Activated gamma-delta T cell treated with anti-CD3 and anti-CD28 coated beads, Interleukin-2, amount 50 U/mL, for 16 hours (primary cell): ENCODE measurements at regions not wholly inside any gene's neighbourhood (a gene's known extent, or its start where the extent isn't known, plus 50 kb on each side); places are given as distances from the start of the nearest gene placed in this dataset.
"Not testable (repeated sequence)": the region's sequence is repeated elsewhere in the genome, so short reads cannot be mapped to it uniquely, and the experiment has no call there.

Source experiments
- DNase-seq: peaks from one replicate; pipeline ENCODE4 v3.0.0-alpha.2; 2020; ENCODE audit warnings: low read depth

DNA sequence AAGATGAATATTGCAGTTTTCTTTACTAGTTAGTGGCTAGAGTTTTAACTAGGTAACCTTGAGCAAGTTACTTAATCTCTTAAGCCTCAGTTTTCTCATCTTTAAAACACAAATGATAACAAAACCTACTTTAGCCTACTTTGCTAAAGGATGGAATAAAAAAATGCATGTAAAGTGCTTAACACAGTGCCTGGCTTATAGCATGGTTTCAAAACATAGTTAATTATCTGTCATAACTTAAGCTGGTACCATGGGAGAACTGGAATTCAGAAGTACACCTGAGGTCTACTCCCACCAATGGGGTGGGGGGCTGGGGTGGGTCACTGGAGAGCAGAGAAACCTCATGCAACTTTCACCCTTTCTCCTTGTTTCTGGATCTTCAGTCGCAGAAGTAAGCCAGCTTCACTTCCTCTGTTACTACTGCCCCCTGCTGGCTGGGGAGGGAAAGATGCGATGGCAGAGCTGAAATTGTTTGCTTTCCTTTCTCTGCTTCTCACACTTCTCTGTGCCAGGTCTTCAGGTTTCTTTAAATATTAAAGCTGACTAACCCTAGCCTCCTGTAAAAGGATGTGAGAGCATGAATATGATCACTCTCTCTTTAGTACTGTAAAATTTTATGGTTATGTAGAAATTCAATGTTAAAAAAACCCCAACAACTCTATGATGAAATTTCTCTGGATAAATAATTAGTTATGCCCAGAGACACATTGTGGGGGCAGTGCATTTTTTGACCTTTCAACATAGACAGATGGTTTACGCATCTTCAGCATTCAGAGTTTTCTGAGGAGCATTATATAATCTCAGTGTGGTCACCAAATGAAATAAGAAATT, 324.2 kb downstream of the HLX start:
- DNase-seq = peak; percentile 39

GRCh38 chr1:221204055-221204833, 325.0 kb downstream of the HLX start:
- DNase-seq = no peak

DNA sequence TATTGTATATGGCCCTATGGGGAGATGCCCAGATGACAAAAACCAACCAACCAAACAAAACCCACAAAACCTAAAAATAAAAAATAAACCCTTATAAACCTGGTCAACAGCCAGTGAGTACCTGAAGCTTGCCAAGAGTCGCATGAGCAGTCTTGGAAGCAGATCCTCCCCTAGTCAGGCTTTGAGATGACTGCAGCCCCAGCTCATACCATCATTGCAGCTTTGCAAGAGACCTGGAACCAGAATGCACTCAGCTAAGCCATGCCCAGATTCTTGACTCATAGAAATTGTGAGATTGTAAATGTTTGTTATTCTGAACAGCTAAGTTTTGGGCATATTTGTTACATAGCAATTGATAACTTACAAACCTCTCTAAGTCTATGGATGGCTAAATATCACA, 326.8 kb downstream of the HLX start:
- no peak for DNase-seq

DNA sequence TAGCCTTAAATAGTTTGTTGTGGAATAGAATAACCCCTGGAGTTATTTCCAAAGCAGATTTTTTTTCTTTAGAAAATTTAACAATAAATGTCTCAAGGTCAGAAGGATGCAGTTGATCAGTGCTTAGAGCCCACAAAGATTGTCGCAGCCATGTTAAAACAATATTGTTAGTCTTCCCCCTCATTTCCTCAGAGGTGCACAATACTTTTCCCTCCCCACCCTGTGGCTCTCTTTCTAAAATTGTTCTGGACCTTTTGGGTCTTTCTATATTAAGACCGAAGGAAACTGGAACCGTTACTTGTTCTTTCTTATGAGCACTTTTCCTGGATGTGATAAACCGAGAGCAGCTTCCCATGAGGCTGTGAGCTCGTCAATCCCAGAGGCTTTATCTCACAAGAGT, 333.7 kb downstream of the HLX start:
- no peak for DNase-seq

DNA sequence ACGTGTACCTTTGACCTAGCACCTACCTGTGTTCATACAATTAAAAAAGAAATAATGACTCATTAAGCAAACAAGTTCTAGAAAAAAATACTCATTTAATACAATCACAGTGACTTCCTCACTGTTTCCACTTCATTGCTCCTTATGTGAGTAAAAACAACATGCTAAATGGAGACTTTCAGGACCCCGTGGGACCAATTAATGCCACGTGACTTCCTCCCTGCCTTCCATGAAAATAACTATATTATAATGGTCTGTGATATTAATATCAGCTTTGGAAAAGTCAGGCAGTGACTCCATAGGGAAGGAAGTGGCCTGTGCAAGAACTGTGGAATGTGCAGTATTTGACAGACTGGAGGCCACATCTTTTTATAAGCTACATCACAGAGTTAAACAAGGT, 337.8 kb downstream of the HLX start:
- DNase-seq = no peak

GRCh38 chr1:221223281-221223680, 344.0 kb downstream of the HLX start:
- DNase-seq = no peak

DNA sequence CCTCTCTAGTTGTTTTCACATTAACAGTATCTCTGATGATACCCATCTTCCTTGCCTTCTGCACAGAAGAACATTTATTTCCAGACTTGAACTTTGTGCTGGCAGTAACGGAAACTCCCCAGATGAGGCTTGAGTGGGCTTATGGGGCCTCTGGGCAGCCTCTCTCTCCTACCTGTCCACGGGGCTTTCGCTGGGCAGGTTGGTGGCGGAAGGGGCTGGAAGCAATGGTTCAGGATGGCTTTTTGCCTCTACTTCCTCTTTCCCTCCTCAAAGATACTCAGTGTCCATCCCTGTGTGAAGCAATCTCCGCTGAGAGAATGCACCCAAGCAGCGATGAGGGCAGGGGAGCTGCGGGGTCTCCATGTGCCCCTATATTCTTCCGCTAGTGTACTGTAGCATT, 348.2 kb downstream of the HLX start:
- DNase-seq = no peak

GRCh38 chr1:221227872-221228337, 348.7 kb downstream of the HLX start:
- DNase-seq = no peak

GRCh38 chr1:221228594-221228993, 349.4 kb downstream of the HLX start:
- DNase-seq = no peak

DNA sequence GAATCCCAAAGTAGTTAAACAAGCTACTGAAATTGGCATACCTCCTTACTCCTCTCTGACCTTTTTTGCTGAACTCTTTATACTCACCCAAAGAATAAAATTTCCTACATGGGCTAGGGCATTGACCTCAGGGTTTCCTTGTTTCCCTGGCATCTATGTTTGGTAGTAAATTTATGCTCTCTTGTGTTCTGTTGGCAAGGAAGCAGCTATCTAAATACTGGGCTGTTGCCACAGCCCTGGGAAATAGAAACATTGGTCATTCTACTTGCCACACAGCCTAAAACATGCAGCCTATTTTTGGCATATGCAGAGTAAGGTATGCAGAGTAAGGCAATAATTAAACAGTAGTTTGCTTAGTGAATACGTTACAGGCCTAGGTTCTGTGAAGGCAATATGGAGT, 351.4 kb downstream of the HLX start:
- no peak for DNase-seq

DNA sequence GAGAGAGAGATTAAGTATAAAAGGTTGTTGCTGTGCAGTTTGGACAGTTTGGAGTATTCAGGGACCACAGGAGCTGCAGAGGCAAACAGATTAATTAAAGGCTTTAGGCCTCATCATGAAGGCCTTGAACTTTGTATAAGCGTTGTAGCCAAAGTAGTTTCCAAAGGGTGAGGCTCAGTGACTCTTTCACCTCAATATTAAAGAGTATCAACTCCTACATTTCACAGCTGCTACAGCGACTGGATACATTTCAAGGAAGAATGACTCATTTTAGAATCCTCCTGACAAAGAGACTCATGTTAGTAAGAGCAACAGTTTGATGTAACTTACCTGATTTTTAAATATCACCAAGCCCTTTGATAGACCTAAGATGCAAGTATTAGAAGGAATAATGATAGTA, 355.5 kb downstream of the HLX start:
- DNase-seq = no peak

- DNase-seq = no peak
Observed at GRCh38 chr1:221237587-221237986, 358.3 kb downstream of the HLX start.

DNA sequence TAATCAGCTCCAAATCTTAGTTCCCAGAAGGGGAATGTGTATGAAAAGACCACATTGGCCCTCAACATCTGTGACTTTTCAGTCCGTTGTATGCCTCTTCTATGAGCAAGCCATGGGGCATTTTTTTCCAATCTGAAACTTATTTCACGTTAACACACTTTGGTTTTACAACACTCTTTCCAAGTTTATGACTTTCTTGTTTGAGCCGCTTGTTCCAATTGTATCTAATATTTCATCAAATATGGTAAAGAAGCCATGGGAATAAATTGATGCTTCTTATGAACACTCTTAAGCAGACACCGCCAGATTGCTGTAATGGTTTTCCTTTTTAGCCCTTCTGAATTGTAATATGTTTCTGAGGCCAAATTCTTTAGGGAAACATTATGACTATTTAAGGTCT, 359.9 kb downstream of the HLX start:
- no peak for DNase-seq

DNA sequence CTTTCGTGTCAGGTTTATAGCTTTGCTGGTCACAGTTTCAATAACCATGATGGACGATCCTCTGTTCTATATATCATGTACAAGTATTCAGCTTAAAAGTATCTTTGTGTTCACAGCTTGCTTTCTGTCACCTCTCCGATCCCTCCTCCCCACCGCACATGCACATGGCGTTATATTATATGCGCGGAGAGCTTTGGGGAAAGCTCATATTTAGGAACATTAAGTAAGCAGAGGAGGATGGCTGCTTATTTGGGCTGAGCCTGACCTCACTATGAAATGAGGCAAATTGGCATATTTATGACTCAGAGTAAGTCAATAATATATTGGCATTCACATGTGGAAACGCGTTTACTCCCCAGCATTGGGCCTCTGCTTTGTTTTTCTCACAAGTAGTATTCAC, 360.5 kb downstream of the HLX start:
- no peak for DNase-seq

DNA sequence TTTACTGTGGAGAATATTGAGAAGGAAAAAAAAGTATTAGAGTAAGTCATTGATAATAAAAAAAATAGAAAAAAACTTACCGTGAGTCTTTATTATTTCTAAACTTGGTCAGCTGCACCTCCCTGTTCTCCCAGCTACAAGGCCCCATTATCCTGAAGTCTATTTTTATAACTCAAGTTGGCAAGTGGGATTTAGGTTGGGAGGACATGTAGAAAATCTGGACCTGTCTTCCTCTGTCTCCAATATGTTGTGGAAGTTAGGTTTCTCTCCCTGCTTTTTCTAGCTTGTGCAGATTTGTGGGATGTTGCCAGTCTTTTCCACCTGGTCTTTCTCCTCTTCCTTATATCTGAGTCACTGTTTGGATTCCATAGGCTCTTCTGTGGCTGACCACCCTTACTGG, 361.4 kb downstream of the HLX start:
- no peak for DNase-seq

GRCh38 chr1:221241157-221241556, 361.9 kb downstream of the HLX start:
- no peak for DNase-seq

DNA sequence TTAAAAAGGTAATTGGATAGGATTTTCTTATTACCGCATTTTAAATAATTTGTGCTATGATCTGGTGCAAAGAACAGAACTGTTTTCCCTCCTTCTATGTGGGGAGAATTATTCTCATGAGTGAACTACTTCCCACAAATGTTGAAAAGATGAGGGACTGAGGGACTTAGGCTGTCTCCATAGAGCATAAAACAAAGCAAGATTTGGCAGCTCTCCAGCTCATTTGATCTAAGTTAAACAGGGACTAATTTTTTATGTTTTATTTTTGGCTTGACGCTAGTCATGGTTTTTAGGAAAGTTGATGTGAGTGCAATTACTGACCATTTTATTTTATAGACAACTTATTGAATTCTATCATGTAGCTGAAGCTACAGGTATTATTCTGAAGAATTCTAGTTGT, 362.3 kb downstream of the HLX start:
- DNase-seq = no peak

- DNase-seq = no peak
Observed at GRCh38 chr1:221246067-221246466, 366.8 kb downstream of the HLX start.

DNA sequence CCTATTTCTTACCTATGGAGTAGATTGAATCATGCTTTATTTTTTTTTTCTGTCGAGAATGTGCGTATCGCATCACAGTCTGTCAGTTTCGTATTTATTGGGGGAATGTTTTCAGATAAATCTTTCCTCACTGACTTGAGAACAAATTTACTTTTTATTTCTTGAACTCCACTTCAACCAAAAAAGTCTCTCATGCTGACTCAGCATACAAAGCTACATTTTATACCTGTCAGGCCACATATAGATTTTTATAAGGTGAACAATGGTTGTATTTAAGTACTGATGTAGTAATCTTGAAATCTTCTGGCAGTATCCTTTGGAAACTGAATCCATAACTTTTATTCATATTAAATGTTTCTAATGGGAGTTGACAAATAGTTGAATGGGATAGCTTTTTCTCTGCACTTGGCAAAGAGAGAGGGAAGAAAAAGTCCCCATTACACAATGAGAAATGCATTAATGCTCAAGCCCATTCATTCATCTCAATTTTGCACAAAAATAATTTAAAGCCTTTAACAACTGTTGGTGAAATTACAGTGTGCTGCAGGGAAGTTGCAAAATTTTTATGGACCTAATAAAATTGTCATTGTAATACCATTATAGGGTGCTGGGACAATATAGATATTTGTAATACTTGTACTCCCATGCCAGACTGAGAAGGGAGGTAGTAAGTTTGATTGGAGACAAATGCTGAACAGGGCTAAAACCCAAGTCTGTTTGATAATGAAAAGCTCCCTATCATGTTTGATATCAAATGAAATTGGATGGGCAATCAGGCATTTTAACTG, 367.6 kb downstream of the HLX start:
- DNase-seq = no peak

- DNase-seq = no peak
Observed at GRCh38 chr1:221251580-221251979, 372.3 kb downstream of the HLX start.

GRCh38 chr1:221254813-221255212, 375.6 kb downstream of the HLX start:
- no peak for DNase-seq

- no peak for DNase-seq
Observed at GRCh38 chr1:221256773-221257172, 377.5 kb downstream of the HLX start.

DNA sequence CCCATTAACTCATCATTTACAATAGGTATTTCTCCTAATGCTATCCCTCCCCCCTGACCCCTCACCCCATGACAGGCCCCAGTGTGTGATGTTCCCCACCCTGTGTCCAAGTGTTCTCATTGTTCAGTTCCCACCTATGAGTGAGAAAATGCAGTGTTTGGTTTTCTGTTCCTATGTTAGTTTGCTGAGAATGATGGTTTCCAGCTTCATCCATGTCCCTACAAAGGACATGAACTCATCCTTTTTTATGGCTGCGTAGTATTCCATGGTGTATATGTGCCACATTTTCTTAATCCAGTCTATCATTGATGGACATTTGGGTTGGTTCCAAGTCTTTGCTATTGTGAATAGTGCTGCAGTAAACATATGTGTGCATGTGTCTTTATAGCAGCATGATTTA, 378.3 kb downstream of the HLX start:
- not testable (repeated sequence) for DNase-seq
